Activated T-cell treated with anti-CD3 and anti-CD28 coated beads for 24 hours (primary cell): ENCODE measurements at regions not wholly inside any gene's neighbourhood (a gene's known extent, or its start where the extent isn't known, plus 50 kb on each side); places are given as distances from the start of the nearest gene placed in this dataset.
"Not testable (repeated sequence)": the region's sequence is repeated elsewhere in the genome, so short reads cannot be mapped to it uniquely, and the experiment has no call there.

Experiments used
- DNase-seq: peaks from one replicate; pipeline ENCODE4 v3.0.0-alpha.2; 2020; ENCODE audit warnings: low read depth

- DNase-seq, result no peak
These were observed 1132.5 kb downstream of the TUSC7 start for GRCh38 chr3:117842086-117842485.

- DNase-seq, result no peak
These were observed 1133.8 kb downstream of the TUSC7 start for GRCh38 chr3:117843356-117843755.

GRCh38 chr3:117844676-117845075 is 1135.1 kb downstream of the TUSC7 start:
- no peak for DNase-seq

- DNase-seq, result no peak
These were observed 1136.7 kb downstream of the TUSC7 start for GRCh38 chr3:117846238-117846637.

- DNase-seq, result no peak
These were observed 1139.0 kb downstream of the TUSC7 start for GRCh38 chr3:117848606-117849005.

GRCh38 chr3:117853923-117854668 is 1144.5 kb downstream of the TUSC7 start:
- no peak for DNase-seq

- no peak for DNase-seq
These were observed 1146.8 kb downstream of the TUSC7 start for GRCh38 chr3:117856354-117856753.

GRCh38 chr3:117863146-117863545 is 1153.6 kb downstream of the TUSC7 start:
- DNase-seq, result no peak

GRCh38 chr3:117865338-117865737 is 1155.8 kb downstream of the TUSC7 start:
- no peak for DNase-seq

GRCh38 chr3:117868766-117869165 is 1159.2 kb downstream of the TUSC7 start:
- no peak for DNase-seq

GRCh38 chr3:117871934-117872333 is 1162.4 kb downstream of the TUSC7 start:
- DNase-seq, result no peak

GRCh38 chr3:117872594-117873248 is 1161.9 kb downstream of the IGSF11 start:
- DNase-seq, result not testable (repeated sequence)

GRCh38 chr3:117873249-117873600 is 1161.4 kb downstream of the IGSF11 start:
- DNase-seq, result no peak

GRCh38 chr3:117874028-117874690 is 1160.5 kb downstream of the IGSF11 start:
- DNase-seq, result no peak

GRCh38 chr3:117874904-117875874 is 1159.5 kb downstream of the IGSF11 start:
- DNase-seq, result no peak

GRCh38 chr3:117875887-117876286 is 1158.8 kb downstream of the IGSF11 start:
- no peak for DNase-seq

- DNase-seq, result no peak
These were observed 1154.0 kb downstream of the IGSF11 start for GRCh38 chr3:117880638-117881037.

GRCh38 chr3:117881210-117881609 is 1153.4 kb downstream of the IGSF11 start:
- no peak for DNase-seq

- DNase-seq, result no peak
These were observed 1149.6 kb downstream of the IGSF11 start for GRCh38 chr3:117885011-117885441.

GRCh38 chr3:117886147-117886546 is 1148.5 kb downstream of the IGSF11 start:
- DNase-seq, result no peak

- no peak for DNase-seq
These were observed 1147.6 kb downstream of the IGSF11 start for GRCh38 chr3:117887031-117887430.

GRCh38 chr3:117887901-117888300 is 1146.7 kb downstream of the IGSF11 start:
- DNase-seq, result no peak
